Fibroblast of upper back skin (primary cell): ENCODE measurements at regions not wholly inside any gene's neighbourhood (a gene's known extent, or its start where the extent isn't known, plus 50 kb on each side); places are given as distances from the start of the nearest gene placed in this dataset.

ENCODE experiments used
- DNase-seq: peaks from one replicate; pipeline ENCODE4 v3.0.0-alpha.2; 2013

DNA sequence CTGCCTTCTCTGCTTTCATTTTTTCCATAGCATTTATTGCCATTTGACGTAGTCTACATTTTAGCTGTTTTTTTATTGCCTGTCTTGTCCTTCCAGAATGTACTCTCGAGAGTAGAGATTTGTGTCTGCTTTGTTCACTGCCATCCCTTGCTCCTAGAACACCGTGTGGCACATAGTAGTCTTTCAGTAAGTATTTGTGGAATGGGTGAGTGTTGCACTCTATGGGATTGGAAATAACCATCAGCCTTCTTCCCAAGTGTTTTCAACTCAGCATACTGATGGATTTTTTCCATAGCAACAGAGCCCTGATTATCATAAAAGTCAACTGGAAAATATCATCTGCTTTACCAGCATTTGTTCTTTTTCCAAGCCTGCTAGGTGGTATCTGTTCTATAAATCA is 462.6 kb downstream of the ENC1 start:
- no peak for DNase-seq

DNA sequence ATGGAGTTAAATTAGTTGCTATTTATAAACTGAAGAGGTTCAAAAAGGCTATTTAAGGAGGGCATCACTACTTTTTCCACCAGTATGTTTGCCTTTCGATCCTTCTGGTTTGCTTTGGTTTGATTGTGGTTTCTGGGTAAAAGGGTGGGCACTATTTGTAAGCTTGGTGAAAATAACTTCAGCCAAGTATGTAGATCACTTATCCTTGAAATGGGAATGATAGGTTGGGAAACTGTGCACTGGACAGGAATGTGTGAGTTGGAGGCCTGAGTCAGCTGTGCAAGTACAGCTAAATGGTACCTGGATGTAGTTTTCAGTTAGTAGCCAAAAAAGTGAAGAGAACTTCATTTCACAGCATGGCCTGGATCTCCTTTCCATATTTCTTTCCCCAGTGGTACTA is 466.2 kb downstream of the ENC1 start:
- DNase-seq, result peak; percentile 58

DNA sequence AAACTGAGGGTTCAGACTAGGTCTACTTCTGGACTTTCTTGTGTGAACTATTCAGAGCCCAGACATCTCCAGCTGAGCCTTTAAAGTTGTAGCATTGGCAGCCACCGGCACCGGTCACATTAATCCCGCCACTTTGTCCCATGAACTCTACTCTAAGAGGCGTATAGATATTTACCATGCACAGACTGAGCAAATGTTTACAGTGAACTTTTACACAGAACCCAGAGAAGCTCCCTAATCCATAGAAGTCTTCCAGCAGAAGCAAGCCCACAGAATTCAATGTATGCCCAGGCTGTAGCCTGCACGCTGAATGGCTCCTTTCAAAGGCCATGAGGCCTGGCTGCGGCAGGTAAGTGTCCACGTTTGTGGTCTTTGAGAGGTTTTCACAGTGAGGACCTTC is 466.9 kb downstream of the ENC1 start:
- DNase-seq, result no peak

DNA sequence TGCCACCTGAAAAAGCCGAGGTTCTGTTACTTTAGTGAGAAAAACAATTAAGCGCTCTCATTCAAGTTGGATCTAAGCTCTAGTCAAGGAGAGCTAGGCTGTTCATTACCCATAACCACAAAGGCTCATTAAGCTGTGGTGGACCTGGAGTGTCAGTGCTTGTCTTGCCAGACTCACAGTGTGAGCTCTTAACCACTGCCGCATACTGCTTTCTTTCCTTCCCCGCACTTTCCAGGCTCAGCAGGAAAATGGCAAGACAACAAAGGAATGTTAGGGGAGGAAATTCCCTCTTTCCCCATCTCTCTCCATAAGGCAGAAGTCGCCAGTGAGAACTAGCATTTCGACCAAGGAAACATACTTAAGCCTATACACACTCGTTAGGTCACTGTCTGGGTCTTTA is 467.3 kb downstream of the ENC1 start:
- DNase-seq, result peak; percentile 70

DNA sequence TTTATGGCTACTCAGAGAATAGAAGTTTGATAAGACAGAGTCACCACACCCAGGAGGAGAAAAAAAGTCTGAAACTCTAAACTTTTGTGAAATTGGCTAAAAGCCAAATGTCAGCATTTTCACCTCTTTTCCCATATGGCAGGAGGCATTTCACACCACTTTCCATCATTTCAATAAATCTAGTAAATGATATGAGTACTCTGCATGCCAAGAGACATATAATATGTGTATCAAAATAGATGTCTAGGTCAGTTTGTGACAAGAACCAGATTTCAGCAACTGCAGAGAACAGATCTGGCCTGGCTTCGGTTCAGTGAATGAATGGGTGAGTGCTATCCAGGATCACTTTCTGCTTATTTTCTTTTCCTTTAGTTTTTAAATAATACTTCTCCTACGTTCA is 470.8 kb downstream of the ENC1 start:
- no peak for DNase-seq

DNA sequence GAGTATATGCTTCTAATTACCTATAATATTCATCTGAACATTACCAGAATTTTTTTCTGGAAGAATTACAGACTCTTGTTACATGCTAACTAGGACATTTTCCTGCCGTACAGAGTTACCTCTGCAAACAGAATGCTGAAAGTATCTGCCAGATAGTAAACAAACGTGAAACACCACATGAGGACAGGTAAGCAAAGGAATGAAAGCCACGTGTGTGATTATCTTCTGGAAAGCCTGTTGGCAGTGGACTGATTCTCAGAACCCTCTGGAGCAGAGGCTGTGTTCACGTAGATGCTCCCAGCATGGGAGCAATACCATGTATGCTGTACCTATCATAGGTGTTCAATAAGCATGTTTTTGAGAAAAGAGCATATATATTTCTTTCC is 472.6 kb downstream of the ENC1 start:
- DNase-seq, result no peak

DNA sequence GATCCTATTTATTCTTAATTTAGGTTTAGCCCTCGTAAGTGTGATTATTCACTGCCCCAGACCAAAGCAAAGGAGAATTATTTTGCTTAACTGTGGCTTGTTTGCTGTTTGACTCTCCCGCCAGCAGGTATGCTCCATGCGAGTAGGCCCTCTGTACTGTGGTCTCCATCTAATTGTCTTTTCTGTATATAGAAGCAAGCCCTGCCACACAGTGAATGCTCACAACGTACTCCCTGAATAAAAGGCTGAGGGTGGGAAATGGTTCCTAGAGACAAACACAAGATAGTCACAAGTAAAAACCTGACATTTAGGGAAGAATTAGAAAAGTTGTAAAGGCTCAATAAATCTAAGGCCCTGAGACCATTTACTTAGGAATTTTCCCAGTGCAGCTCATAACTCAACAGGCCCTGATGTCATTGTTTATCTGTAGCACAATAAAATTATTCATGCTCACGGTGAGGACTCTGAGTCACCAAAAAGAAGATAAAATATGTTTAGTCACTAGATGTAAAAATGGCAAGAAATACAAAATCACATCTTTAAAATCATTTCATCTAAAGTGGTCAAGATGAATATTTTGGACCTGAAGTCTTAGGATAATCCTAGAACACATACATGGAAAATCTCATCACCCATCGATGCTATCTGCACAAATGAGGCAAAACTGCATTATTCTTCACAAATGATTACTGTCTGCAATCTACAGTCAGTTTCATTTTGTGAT is 473.2 kb downstream of the ENC1 start:
- DNase-seq, result peak; percentile 80

DNA sequence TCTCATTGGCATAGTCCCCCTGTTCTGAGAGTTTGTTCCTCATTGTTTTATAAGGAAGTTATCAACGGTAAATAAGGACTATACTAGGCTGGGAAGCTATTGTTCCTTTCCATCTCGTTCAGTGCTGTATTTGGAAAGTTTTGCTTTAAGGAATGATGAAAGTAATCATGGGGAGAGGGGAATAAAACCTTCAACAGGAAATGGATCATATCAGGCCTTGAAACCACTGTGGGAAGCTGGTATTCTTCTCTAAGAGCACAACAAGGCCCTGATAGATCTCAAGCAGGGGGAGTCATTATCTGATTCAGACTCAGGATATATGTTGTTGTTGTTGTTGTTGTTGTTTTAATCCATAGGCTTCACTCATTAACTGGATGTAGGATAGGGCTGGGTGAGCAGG is 474.5 kb downstream of the ENC1 start:
- DNase-seq, result no peak

DNA sequence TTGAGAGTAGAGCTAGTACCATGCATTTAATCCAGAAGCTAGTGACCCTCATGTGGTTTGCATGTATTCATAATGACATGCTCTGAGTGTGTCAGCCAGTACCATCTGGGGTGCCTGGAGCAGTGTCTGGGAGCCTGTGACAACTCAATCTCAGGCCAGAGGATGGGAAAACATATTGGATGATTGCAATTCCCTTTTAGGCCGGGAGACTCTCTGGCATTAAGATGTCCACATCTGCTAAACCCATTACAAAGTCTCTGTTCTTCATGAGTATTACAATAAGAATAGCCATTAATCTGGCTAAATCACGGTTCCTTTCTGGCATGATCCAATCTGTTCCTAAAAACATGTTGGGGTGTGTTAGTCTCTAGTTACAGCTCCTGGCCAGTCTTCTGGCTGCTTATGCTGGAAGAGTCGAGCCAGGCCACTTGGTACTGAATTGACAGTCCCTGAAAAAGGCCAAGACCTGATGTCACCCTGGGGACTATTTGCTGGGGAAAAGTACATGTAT is 475.7 kb downstream of the ENC1 start:
- no peak for DNase-seq

DNA sequence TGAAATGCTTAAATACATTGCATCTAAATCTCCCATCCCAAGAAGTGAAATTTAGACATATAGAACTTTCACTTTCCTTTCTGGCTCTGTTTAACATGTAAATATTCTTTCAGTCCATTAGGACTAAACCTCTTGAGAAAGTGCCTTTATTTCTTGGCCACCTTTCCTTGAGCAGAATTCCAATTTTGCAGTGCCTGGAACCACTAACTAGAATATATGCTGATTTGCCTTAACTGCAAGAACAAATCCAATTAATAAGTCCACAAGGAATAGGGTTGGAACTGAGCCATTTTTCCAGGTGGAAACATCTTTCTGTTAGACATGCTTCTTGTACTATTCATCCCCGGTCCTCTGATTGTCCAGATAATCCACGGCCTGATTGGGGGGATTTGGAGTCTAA is 478.0 kb downstream of the ENC1 start:
- no peak for DNase-seq

DNA sequence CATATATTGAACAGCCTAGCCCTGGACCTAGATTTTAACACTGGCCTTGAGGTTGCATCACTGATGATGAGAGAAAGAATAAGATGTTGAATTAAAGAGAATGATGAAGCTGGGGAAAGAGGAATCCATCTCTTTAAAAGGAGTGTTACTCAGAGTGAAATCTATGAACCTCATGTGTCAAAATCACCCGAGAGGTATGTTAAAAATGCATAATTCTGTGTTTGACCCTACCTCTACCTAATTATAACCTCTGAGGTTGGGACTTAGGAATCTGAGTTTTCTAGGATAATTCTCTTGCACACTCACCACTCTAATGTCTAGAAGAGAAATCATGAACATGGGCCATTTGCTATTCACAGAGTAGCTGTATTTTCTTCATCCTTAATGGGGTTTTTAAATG is 479.4 kb downstream of the ENC1 start:
- peak; percentile 63 for DNase-seq

DNA sequence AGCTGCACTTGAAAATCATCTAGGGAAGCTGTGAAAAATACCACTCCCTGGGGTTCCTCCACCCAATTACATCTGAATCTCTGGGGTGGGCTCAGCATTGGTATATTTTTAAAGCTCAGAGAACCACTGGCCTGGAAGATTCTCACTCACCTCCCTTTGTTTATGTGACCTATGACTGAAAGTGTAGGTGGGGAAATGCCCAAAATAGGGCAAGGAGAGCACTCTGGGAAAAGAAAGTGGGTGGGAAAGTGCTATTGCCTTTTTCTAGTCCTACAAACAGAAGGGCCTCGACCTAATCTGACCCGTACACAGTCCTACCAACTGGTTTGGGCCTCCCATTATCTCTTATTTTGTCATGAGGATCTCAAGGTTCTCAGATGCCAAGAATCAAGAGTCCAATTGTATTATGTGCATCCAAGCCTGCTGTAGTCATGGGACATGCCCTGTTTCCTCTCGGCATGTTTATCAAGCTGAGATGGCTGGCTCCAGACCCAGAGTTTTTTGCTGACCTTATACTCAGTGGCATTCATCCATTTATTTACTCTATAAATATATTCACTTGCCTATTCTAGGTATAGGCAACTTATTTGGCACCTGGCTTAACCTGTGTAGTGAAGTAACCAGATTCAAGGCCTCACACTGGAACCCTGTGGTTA is 483.7 kb downstream of the ENC1 start:
- DNase-seq, result no peak

DNA sequence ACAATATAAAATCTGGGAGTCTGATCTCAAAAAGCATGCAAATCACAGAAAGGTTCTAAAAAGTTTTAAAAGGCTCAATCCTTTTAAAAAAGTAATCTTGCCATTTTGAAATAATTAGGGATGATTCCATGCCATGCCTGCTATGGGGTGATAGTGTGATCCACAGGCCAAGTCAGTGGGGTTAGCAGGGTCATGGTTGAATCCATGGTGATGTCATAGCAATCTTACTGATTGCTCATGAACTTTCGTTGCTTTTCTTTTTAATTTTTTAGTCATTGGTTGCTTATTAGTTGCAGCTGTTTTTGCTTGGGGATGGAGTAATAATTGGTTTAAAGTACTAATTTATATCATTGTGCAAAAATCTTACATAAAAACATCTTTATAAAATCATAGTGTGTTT is 485.0 kb downstream of the ENC1 start:
- no peak for DNase-seq

DNA sequence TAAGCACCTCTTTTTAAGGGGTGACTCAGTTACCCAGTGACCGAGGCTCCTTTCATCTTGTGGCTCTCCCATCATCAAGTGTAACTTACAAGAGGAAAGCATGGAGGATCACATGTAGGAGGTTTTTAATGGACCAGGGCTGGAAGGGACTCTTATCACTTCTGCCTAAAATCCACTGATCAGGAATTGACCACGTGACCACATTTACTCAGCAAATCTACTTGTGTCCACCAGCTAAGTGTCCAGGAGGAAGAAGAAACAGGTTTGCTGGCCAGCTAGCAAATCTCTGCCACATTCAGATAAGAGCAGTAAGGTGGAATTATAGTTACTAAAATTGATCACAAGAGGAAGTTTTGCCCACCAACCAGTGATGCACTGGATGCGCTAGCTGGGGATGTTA is 486.0 kb downstream of the ENC1 start:
- no peak for DNase-seq

DNA sequence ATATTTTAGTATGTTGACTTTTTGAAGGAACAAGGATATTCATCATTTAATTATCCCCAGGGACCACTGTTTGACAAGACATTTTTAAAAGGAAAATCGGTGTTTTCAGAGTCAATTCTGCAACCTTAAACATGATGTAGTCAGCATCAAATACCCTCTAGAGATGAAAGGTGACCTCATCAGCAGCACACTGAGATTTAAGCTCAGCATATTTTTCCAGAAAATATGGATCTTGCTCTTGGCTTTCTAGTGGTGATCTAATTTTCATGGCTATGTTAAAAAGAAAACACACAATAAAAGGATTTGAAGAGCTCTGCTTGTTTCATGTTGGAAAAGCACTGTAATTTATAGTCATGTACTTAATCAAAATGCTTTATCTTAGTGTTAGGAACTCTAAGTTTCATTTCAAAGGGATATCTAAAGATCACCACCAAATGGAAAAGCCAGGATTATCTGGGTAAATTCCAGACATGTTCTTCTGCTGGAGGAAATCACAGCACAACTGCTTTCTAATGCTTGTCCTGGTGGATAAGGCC is 487.2 kb downstream of the ENC1 start:
- DNase-seq, result no peak

DNA sequence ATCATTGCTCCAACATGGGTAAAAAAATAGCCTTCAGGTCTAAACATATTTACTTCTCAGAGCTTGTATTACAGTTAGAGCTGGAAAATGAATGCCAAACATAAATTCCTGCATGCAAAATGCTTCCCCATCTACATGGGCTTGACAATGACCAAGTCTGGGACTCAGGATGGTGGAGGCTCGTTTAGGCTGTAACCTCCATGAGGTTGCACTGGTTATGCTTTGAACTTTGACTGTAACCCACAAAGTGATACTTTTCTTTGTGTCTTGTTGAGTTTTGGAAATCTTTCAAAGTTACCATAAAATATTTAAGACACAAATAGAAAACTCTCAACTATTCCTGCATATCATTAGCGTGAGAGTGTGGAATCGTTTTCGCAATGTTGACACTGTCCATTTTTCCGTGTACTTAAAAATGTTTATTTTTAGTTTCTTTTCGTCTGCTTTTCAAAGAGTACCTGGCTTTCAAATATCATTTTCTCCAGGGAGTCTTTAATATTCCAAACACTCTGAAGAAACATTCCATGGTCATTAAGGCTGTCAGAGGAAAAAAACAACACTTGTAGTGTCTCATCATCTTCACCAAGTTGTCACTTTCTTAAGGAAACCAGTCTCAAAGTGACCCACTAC is 487.8 kb downstream of the ENC1 start:
- DNase-seq, result no peak

DNA sequence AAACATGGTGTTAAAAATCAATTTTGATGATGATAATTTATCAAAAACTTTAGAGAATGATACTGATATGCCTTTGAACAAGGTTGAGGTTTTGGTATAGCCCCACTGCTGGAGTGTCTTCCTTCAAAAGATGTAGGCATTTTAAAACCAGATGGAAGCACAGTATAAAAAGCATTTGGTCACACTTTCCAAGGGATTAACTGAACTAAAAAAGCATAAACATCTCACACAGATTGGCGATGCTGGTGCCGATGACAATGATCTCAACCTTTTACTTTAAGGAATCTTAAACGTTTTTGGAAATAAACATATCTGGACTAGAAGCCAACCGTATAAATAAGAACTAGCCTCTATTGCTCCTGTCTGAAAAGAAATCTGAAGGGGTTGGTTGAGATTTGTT is 488.4 kb downstream of the ENC1 start:
- DNase-seq, result no peak

DNA sequence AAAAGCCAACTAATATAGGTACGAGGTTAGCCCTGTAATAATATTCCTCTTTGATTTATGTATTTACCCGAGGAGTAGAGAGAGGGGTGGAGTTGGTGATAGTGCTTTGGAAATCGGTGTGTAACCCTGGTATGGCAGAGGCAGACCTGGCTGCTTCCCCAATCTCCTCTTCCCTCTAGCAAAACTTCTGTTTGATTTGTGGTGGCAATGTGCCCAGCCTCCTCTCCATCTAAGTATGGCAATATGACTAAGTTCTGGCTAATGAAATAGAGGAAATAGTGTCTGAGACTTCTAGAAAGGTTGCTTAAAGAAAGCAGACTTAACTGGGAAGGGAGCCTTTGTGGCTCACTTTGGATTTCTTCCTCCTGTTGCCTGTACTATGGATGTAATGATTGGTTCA is 491.1 kb downstream of the ENC1 start:
- DNase-seq, result peak; percentile 82

DNA sequence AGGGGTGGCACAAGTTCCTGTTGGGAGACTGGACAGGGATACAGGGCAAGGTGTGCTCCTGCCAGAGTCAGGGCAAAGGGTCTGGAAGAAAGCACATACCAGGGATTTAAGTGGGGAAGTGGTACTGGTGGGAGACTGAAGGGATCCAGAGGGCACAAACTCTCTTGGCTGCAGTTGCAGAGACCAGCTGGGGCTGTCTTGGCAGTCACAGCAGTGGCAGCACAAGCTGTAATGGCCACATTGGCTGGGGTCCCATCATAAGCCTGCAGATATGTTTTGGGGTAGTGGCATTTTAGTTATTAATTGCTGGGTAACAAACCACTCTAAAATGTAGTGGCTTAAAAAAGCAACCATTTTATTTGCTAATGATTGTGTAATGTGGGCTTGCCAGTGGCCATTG is 492.2 kb downstream of the ENC1 start:
- DNase-seq, result no peak

DNA sequence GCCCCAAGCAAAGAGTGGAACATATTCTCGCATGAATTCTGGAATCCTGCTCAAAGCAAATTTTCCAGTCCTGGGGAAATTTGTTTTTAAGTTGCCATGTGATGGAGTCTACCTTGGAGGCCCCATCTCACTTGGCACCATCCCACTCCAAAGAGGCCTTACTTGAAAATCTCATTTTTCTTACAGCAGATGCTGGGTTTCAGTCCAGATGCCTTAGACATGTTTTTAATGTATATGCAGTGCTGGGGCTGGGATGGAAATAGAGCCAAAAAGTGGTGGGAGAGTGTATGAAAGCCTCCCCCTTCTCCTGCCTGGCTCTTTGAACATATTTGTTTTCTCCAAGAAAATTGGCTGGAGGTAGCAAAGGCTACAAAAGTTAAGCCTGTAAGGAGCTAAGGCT is 493.7 kb downstream of the ENC1 start:
- no peak for DNase-seq

DNA sequence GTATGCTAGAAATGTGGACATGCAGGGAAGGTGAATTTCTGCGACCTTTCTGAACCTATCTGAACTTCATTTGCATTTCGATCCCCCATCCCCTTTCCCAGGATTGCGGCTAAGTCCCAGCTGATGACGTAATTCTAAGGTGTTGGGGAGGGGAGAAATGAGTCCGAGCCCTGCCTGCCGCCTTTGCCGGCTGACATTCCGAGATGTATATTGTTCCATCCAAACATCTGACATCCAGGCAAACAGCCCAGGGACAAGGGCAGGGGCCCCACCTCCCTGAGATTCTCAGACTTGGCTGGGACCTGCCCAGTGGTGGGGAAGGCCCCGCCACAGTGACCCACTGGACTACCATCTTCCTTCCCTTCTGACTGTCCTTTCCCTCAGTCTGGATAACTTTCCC is 494.6 kb downstream of the ENC1 start:
- no peak for DNase-seq

DNA sequence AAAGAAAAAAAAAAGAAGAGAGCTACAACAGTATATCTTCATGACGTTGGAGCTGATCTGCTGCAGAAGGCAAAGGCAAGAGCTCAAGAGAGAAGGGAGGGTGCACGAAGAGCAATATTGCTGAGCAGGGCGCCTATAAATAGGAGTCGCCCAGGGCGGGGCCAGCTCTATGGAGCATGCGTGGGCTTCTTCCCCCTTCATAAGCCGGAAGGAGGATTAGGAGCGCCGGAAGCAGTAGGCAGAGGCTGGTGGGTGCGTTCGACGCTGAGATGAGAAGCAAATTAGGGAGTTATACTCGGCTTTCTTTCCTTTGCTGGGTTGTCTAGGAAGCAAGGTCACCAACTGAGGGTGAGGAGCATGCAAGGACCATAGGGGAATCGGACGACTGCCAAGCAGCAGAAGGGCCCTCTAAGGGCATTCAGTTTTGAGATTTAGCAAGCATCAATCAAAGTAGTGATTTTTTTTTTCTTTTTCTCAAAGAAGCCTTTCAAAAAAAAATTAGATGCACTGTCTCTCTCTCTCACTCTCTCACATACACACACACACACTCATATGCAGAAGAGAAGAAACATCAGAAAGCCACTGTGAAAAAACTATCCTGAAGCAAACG is 496.7 kb downstream of the ENC1 start:
- no peak for DNase-seq

DNA sequence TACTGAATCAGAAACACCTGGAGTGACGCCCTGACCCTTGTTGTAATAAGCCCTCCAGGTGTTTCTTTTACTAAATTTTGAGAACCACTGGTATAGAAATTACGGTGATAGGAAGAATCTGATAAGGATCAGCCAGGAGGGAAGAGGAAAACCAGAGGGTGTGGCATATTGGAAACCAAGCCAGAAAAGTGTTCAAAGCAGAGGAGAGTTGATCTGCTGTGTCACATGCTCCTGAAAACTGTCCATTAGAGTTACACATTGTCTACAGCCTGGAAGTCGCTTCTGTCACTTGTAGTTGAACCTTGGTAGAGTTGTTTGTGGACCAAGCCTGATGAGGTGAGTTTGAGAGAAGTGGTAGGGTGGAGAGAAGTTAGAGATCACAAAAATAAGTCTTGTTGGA is 497.4 kb downstream of the ENC1 start:
- no peak for DNase-seq

DNA sequence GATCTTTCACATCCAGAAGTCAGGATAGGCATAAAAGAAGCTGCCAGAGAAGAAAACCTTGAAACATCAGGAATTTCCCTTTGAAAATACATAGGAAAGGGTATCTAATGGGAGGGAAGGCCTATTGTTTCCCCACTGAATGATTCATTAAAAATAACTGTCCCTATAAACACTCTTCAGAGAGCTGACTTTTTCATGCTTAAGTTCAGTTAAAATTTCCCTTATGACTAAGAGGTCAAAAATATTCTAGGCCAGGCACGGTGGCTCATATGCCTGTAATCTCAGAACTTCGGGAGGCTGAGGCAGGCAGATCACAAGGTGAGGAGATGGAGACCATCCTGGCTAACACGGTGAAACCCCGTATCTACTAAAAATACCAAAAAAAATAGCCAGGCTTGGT is 499.5 kb downstream of the ENC1 start:
- DNase-seq, result peak; percentile 35
